HEK293 (cell line): ENCODE measurements at regions not wholly inside any gene's neighbourhood (a gene's known extent, or its start where the extent isn't known, plus 50 kb on each side); places are given as distances from the start of the nearest gene placed in this dataset.

Experiments used
- CTCF ChIA-PET: fragments of 350-600 bp; formaldehyde crosslinking; extraction: SDS; loops from one replicate; lab custom pipeline; 2021; ENCODE audit warnings: antibody characterized with exemption; lab: Yijun Ruan, JAX
- POLR2A ChIA-PET: fragments of 300-600 bp; formaldehyde crosslinking; extraction: SDS; loops from one replicate; lab custom pipeline; 2020; ENCODE audit warnings: antibody characterized with exemption, inconsistent platforms; lab: Yijun Ruan, JAX
- H3K27ac ChIP-seq: fragments of 200-500 bp; sonication (Bioruptor generic); 2 replicates; pipeline ENCODE4 v1.5.1; 2014; ENCODE audit warnings: low read depth, low read length, control low read depth, inconsistent platforms; ENCODE audit errors: extremely low read depth
- H3K36me3 ChIP-seq, 2 experiments: fragments of 200-500 bp in 1 of 2; sonication (Bioruptor generic) in 1 of 2; 1 replicate in 1 of 2; 2 replicates in 1 of 2; pipeline ENCODE4 v1.5.1; 2014 to 2017; ENCODE audit warnings: inconsistent platforms in 2 of 2, low read length in 2 of 2; ENCODE audit not compliant: control insufficient read depth in 2 of 2, insufficient read depth in 1 of 2
- H3K4me1 ChIP-seq: fragments of 200-500 bp; sonication (Bioruptor generic); 2 replicates; pipeline ENCODE4 v1.5.1; 2014; ENCODE audit warnings: mild to moderate bottlenecking, low read length, inconsistent platforms; ENCODE audit not compliant: control insufficient read depth, insufficient read depth
- H3K4me3 ChIP-seq: 2 replicates; pipeline ENCODE4 v1.5.1; 2011; ENCODE audit warnings: low read depth, mild to moderate bottlenecking, control low read depth, low read length, moderate library complexity
- H3K9me3 ChIP-seq: fragments of 200-500 bp; sonication (Bioruptor generic); 2 replicates; pipeline ENCODE4 v1.5.1; 2014; ENCODE audit warnings: low read depth, low read length, inconsistent platforms; ENCODE audit not compliant: control insufficient read depth, insufficient read depth
- INSM2 ChIP-seq: fragments of 450-650 bp; formaldehyde crosslinking; IDR thresholded peaks from 2 replicates; pipeline ENCODE4 v1.5.1; 2016; ENCODE audit warnings: missing biosample characterization, missing genetic modification characterization
- KLF10 ChIP-seq: fragments of 450-650 bp; IDR thresholded peaks from 2 replicates; pipeline ENCODE4 v1.5.1; 2018; ENCODE audit warnings: missing biosample characterization, mild to moderate bottlenecking, missing genetic modification characterization
- PRDM4 ChIP-seq: fragments of 450-650 bp; formaldehyde crosslinking; IDR thresholded peaks from 2 replicates; pipeline ENCODE4 v1.5.1; 2017; ENCODE audit warnings: missing biosample characterization, missing genetic modification characterization
- SCRT1 ChIP-seq: fragments of 450-650 bp; formaldehyde crosslinking; IDR thresholded peaks from 2 replicates; pipeline ENCODE4 v1.5.1; 2016; ENCODE audit warnings: missing biosample characterization, missing genetic modification characterization, borderline replicate concordance
- SETDB1 ChIP-seq: IDR thresholded peaks from one replicate; pipeline ENCODE4 v1.6.1; 2017; ENCODE audit warnings: mild to moderate bottlenecking, low read length, moderate library complexity, mixed read lengths; ENCODE audit not compliant: insufficient read length
- ZBTB49 ChIP-seq: fragments of 450-650 bp; formaldehyde crosslinking; IDR thresholded peaks from 2 replicates; pipeline ENCODE4 v1.5.1; 2016; ENCODE audit warnings: missing biosample characterization, missing genetic modification characterization, low read depth
- ZBTB7A ChIP-seq: fragments of 450-650 bp; formaldehyde crosslinking; IDR thresholded peaks from 2 replicates; pipeline ENCODE4 v1.5.1; 2016; ENCODE audit warnings: low read depth, missing biosample characterization, missing genetic modification characterization
- ZNF112 ChIP-seq: fragments of 450-650 bp; formaldehyde crosslinking; IDR thresholded peaks from 2 replicates; pipeline ENCODE4 v1.5.0; 2017; ENCODE audit warnings: missing biosample characterization, missing genetic modification characterization
- ZNF24 ChIP-seq: fragments of 450-650 bp; formaldehyde crosslinking; IDR thresholded peaks from 2 replicates; pipeline ENCODE4 v1.5.1; 2016; ENCODE audit warnings: missing biosample characterization, missing genetic modification characterization
- ZNF280D ChIP-seq: fragments of 450-650 bp; formaldehyde crosslinking; IDR thresholded peaks from 2 replicates; pipeline ENCODE4 v1.5.1; 2016; ENCODE audit warnings: missing biosample characterization, missing genetic modification characterization
- ZNF48 ChIP-seq: fragments of 450-650 bp; formaldehyde crosslinking; IDR thresholded peaks from 2 replicates; pipeline ENCODE4 v1.5.1; 2016; ENCODE audit warnings: missing biosample characterization, missing genetic modification characterization
- ZNF558 ChIP-seq: fragments of 450-650 bp; formaldehyde crosslinking; IDR thresholded peaks from 2 replicates; pipeline ENCODE4 v1.5.1; 2016; ENCODE audit warnings: missing biosample characterization, missing genetic modification characterization
- ZNF560 ChIP-seq: fragments of 450-650 bp; formaldehyde crosslinking; IDR thresholded peaks from 2 replicates; pipeline ENCODE4 v1.5.1; 2017; ENCODE audit warnings: missing biosample characterization, missing genetic modification characterization, borderline replicate concordance
- ZNF626 ChIP-seq: fragments of 450-650 bp; sonication (Bioruptor Pico); formaldehyde crosslinking; IDR thresholded peaks from 2 replicates; pipeline ENCODE4 v1.5.1; 2018; ENCODE audit warnings: missing biosample characterization, missing genetic modification characterization, inconsistent platforms
- ZNF677 ChIP-seq: fragments of 450-650 bp; IDR thresholded peaks from 2 replicates; pipeline ENCODE4 v1.5.0; 2018; ENCODE audit warnings: missing biosample characterization, mild to moderate bottlenecking, missing genetic modification characterization, moderate library complexity
- ZNF701 ChIP-seq: fragments of 450-650 bp; formaldehyde crosslinking; IDR thresholded peaks from 2 replicates; pipeline ENCODE4 v1.5.1; 2016; ENCODE audit warnings: missing biosample characterization, missing genetic modification characterization
- ZNF777 ChIP-seq: fragments of 450-650 bp; formaldehyde crosslinking; IDR thresholded peaks from 2 replicates; pipeline ENCODE4 v1.5.1; 2017; ENCODE audit warnings: missing biosample characterization, missing genetic modification characterization, borderline replicate concordance
- ZNF785 ChIP-seq: fragments of 450-650 bp; formaldehyde crosslinking; IDR thresholded peaks from 2 replicates; pipeline ENCODE4 v1.5.1; 2016; ENCODE audit warnings: missing biosample characterization, missing genetic modification characterization
- ZNF791 ChIP-seq: fragments of 450-650 bp; formaldehyde crosslinking; IDR thresholded peaks from 2 replicates; pipeline ENCODE4 v1.5.1; 2016; ENCODE audit warnings: missing biosample characterization, missing genetic modification characterization
- ZNF837 ChIP-seq: fragments of 450-650 bp; formaldehyde crosslinking; IDR thresholded peaks from 2 replicates; pipeline ENCODE4 v1.5.1; 2016; ENCODE audit warnings: missing biosample characterization, missing genetic modification characterization
- ZSCAN23 ChIP-seq: fragments of 450-650 bp; formaldehyde crosslinking; IDR thresholded peaks from 2 replicates; pipeline ENCODE4 v1.5.1; 2016; ENCODE audit warnings: missing biosample characterization, missing genetic modification characterization

GRCh38 chr5:174849426-174849825 is 125.0 kb downstream of the MSX2 start (continued):
- TF ChIP-seq ZNF280D (tag by site-specific recombination) (no peak), ZNF112 (tag by site-specific recombination) (no peak), ZNF48 (no peak), ZNF837 (tag by site-specific recombination) (no peak), INSM2 (no peak), ZNF791 (tag by site-specific recombination) (no peak), ZBTB7A (tag by site-specific recombination) (no peak), ZNF785 (tag by site-specific recombination) (no peak), SCRT1 (tag by site-specific recombination) (no peak), ZSCAN23 (tag by site-specific recombination) (no peak), SETDB1 (no peak), ZNF24 (tag by site-specific recombination) (no peak)
- TF ChIP-seq, all 188 proteins: peak for 0

GRCh38 chr5:174844971-174845370 is 120.6 kb downstream of the MSX2 start:
- TF ChIP-seq PRDM4 (tag by site-specific recombination) = no peak
- no peak for TF ChIP-seq ZNF558 (tag by site-specific recombination)
- no peak for TF ChIP-seq ZNF677
- TF ChIP-seq ZNF701 (tag by site-specific recombination) = no peak
- no peak for TF ChIP-seq KLF10 (tag by site-specific recombination)
- TF ChIP-seq ZNF626 = no peak
- no peak for TF ChIP-seq ZNF777 (tag by site-specific recombination)
- TF ChIP-seq ZNF560 (tag by site-specific recombination) = no peak
- TF ChIP-seq INSM2 = no peak
- TF ChIP-seq ZBTB49 (tag by site-specific recombination) = no peak
- no peaks in the 10 kb centered on the region for H3K9me3 ChIP-seq
- H3K4me1 ChIP-seq = no peaks in the 10 kb centered on the region
- ChIA-PET CTCF (no interaction called here), POLR2A (no interaction called here)
- H3K36me3 ChIP-seq = no peaks in the 10 kb centered on the region
- H3K27ac ChIP-seq = no peak overlapping the region
- H3K4me3 ChIP-seq = no peak overlapping the region
